ENCODE measurements at regions not wholly inside any gene's neighbourhood (a gene's known extent, or its start where the extent isn't known, plus 50 kb on each side); places are given as distances from the start of the nearest gene placed in this dataset.
"Not testable (repeated sequence)": the region's sequence is repeated elsewhere in the genome, so short reads cannot be mapped to it uniquely, and the experiment has no call there.

GRCh38 chr2:236835307-236836024, 250.2 kb upstream of the COPS8 start (continued):
- TF ChIP-seq PATZ1 (CRISPR knock-in tag; IDR thresholded peaks at IDR 0.05; ENCODE audit: borderline replicate concordance) (no peak), SREBF2 (CRISPR knock-in tag; IDR thresholded peaks at IDR 0.05) (no peak), ZNF57 (CRISPR knock-in tag; IDR thresholded peaks at IDR 0.05) (no peak), ZEB2 (IDR thresholded peaks at IDR 0.05) (no peak)

- H3K27me3 ChIP-seq (ENCODE audit: control insufficient read depth in 2 of 2, insufficient read depth in 2 of 2, low read length in 2 of 2); H3K4me2 ChIP-seq (ENCODE audit: insufficient read depth, low read length); H3K4me3 ChIP-seq; H4K20me1 ChIP-seq (replicated peaks; ENCODE audit: control insufficient read depth, insufficient read depth, low read length); H3K79me2 ChIP-seq (ENCODE audit: control insufficient read depth, insufficient read depth, low read length); CTCF ChIA-PET (ENCODE audit: low intra/inter-chr PET ratio); H3K36me3 ChIP-seq (ENCODE audit: control insufficient read depth, insufficient read depth, low read length); DNase-seq (ENCODE audit: extremely low read depth in 1 of 4, low spot score in 3 of 4); intact Hi-C loops (cut with micrococcal nuclease); BruUV-seq (replicated peaks); H3K27ac ChIP-seq (ENCODE audit: extremely low read depth, low read depth, low read length); FAIRE-seq; POLR2A ChIA-PET; H2AFZ ChIP-seq (ENCODE audit: low read depth, low read length); H3K9me1 ChIP-seq (ENCODE audit: control insufficient read depth, insufficient read depth, low read length); H3K9me3 ChIP-seq (replicated peaks; ENCODE audit: control insufficient read depth, insufficient read depth, low read depth, low read length); in situ Hi-C loops (cut with MboI); H3K9ac ChIP-seq (ENCODE audit: insufficient read depth in 1 of 2, low read depth in 2 of 2, low read length in 2 of 2); ATAC-seq; H3K4me1 ChIP-seq (replicated peaks in 1 of 2; ENCODE audit: control insufficient read depth in 2 of 2, insufficient read depth in 2 of 2, low read length in 2 of 2): not testable (repeated sequence)
- WGBS (ENCODE audit: insufficient coverage, low coverage, missing lambda C conversion rate) = 0% methylated on average over 2 of the region's 2 CpGs
Observed at GRCh38 chr2:236836028-236836427, 249.7 kb upstream of the COPS8 start.

Data from K562 (cell line).